ENCODE measurements at regions not wholly inside any gene's neighbourhood (a gene's known extent, or its start where the extent isn't known, plus 50 kb on each side); places are given as distances from the start of the nearest gene placed in this dataset.

DNA sequence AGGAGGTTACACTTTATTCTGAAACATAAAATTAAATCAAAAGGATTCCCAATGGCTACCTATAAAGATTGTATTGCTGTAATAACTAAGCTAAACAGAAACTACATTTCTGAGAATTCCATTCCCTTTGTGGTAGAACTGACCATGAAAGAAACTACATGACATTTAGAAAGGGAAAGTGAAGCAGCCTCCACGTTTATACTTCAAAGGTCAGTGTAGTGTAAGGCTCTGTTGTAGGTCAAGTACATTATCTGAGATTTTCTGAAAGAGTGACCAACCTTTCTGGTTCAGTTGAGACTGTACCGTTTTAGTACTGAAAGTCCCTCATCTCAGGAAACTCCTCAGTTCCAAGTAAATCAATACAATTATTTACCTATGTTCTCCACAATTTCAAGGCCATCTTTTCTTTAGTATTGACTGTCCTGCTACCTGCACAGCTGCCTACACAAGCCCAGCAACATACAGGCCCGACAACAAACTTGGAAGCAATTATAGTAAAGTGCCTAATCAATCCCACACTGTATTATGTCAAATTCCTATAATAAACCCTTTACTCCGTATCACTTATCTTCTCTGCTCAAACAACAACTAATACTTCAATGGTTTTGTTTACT is 343.0 kb downstream of the PLOD2 start:
- DNase-seq, result no peak

DNA sequence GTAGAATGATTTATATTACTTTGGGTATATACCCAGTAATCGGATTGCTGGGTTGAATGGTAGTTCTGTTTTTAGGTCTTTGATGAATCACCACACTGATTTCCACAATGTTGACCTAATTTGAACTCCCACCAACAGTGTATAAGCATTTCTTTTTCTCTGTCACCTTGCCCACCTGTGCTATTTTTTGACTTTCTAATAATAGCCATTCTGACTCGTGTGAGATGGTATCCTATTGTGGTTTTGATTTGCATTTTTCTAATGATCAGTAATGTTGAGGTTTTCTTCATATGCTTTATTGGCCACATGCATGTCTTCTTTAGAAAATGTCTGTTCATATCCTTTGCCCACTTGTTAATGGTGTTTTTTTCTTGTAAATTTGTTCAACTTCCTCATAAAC is 340.8 kb downstream of the PLOD2 start:
- DNase-seq, result no peak

DNA sequence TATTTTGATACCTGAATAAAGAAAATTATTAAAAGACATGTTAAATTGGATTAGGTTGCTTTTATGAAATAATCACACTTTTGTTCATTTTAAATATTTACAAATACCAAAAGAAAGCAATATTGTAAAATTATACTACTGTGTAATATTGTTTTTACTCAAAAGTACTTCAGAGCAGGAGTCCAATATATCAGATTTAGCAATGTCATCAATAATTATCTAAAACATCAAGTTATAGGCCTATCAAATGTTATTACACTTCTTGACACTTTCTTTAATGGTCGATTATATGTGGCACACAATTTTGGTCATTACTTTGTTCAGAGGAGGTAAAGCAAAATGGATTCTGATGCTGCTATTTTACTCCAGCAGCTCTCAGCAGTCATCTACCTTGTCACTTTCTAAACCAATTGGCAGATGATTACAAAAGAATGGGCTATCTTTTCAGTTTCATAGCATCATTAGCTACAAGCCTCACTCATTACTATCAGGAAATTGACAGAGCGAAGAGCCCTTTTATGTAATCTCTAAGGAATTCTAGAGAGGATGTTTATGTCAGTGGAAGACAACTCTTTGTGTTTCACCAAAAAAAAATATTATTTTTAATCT is 318.6 kb downstream of the PLOD2 start:
- no peak for DNase-seq

DNA sequence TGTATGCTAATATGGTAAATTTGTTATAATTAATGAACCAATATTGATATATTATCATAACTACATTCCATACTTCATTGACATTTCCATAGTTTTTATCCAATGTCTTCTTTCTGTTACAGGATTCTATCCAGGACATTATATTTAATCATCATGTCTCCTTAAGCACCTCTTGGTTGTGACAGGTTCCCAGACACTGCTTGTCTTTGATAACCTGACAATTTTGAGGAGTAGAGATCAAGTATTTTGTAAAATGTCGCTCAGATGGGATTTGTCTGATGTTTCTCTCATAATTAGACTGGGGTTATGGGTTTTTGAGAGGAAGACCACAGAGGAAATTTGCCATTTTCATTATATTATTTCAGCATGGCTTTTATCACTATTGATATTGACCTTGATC is 317.4 kb downstream of the PLOD2 start:
- DNase-seq, result no peak

DNA sequence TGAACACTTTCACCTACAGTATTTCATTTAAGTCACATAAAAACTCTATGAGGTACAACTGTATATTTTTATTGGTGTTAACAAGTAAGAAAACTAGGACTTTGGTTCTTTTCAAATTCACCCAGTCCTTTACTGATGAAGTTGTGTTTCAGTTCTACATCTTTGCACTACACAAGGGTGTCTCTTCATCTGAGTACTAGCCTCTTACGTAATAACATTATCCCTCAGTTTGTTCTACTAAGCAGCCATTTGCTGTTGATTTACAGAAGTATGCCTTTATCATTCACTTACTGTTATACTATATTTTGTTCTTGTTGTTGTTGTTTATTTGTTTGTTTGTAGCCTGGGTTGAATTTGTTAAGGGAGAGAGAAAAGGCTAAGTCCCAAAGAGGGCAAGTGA is 311.9 kb downstream of the PLOD2 start:
- DNase-seq, result no peak

DNA sequence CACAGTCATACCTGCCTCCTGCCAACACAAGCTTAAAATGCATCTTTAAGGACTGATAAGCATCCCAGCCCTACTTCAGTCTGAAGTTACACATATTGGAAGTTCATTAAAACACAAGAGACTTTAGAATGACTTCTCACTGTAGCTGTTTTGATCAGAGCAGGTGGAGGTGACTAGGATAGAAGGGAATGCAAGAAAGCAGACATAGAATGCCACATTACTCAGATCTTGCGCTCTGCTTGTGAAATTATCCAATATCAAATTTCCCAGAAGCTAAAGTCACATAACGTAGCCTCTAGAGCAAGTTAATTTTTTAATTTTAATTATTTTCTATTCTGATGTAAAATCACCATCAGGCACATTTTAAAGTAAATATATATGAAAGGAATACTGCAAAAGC is 306.5 kb downstream of the PLOD2 start:
- no peak for DNase-seq

DNA sequence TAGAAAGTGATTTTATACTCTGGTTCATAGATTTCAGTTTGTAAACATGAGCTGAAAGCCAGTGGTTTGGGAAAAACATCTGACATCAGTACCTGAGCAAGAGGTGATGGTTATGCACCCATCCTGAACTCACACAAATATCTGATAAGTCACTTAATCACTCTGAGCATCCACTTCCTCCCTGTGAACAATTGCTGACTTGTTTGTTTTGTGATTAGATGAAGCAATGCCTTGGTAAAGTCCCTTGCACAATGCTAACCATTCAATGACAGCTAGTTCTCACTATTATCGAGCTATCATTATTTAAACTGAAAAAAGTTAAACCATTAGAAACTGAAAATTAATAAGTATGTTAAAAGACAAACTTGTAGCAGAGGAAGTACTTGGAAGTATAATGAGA is 303.0 kb downstream of the PLOD2 start:
- no peak for DNase-seq

DNA sequence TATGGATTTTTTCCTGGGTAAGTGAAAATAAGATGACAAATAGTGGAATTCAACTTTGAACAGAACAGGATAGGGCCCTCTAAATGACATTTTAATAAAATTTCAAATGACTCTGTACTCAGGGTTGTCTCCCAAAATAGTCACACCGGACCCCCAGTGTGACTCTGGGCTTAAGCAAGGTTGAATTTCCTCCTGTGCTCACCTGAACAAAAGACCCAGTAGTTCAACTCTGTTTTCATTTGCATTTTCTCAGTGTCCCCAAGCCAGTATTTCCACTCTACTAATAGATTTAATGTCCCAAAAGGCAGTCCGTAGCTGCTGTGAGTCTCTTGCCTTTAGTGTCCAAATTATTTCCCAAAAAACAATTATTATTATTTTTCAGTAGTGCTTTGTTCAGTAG is 296.6 kb downstream of the PLOD2 start:
- no peak for DNase-seq

DNA sequence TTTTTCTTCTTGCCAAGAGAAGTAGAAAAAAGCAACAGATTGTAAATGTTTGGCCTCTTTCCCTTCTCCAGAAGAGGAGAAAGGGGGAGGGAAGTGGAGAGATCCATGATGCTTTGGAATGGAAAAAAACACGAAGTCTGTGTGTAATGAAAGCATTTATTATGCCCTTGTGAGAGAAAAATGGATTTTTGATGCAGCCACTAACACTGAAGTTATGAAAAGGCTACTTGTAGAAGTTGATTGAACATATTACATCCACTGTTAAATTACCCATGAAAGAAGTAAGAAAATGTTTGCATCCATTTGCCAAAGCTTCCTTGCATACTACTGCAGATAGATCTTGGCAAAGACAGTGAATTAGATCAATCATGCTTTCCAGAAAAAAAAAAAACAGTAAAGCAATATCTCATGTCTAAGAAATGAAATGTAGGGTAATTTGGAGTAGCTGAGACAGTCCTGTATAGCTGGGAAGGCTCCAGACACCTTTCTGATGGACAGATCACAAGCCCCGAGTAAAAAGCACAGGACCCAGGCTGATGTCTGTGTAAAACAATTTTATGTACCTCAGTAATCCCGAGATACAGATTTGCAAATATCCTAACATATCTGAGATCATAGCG is 295.5 kb downstream of the PLOD2 start:
- peak; percentile 75 for DNase-seq

DNA sequence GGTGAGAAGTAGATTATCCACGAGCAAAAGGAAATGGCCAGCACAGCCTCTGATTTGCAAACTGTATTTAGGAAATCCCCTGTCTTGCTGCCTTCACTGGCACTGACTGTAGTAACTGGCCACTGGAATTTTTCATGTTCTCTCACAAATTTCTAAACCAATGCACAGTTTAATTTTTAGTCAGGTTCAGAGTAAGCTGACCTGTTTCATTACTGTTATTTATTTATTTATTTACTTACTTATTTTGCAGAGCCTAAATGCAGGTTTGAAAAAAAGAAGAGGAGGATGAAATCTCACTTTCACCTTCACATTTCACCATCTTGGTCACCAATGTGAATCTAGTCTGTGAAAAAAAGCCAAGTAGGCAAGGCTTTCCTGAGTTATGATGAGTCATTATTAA is 291.0 kb downstream of the PLOD2 start:
- no peak for DNase-seq

DNA sequence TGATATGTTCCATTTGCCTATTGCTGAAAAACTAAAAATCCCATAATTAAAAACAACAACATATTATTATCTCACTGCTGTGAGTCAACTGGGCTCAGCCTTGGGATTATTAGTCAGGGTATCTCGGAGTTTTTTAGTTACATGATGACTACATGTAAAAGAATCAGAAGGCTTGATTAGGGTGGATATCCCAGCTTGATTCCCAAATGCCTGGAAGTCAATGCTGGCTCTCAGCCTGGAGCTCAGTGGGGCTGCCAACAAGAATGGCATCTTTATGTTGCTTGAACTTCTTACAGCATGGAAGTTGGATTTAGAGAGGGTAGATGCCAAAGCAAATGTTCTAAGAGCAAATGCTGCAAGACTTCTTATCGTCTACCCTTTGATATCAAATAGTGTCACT is 278.5 kb downstream of the PLOD2 start:
- DNase-seq, result no peak

DNA sequence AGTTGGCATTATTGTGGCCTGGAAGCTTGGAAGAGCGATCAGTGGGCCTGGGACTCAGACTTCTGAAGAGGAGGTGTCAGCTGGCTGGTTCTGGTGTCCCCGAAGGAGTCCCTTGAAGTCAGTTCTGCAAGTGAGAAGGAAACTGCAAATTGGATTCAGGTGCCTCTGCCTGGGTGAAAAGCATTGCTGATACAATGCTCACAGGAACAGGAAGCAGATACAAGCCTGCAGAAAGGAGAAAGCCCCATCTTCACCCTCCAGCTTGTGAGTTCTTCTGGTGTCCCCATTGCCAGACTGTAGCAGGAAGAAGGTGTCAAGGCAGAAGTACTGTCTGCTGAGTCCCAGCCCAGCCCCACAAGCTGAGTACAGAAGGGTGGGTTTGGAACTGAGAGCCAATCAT is 271.3 kb downstream of the PLOD2 start:
- DNase-seq, result no peak

DNA sequence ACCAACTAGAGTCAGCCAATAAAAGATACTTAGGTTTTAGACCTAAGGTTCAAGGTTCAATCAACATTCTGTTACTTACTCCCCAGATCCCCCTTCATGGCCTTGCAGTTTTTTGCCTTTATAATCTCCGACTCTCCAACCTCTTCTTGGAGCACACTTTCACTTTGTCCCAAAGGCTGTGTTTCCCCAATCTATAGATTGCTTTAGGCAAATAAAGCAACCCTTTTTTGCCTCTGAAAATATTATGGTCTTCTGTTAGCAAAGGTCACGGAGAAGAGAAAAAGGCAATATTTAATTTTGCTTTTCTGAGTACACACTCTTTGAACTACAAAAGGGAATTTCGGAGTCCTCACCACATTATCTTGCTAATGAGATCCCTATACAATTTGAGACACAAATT is 268.1 kb downstream of the PLOD2 start:
- no peak for DNase-seq

DNA sequence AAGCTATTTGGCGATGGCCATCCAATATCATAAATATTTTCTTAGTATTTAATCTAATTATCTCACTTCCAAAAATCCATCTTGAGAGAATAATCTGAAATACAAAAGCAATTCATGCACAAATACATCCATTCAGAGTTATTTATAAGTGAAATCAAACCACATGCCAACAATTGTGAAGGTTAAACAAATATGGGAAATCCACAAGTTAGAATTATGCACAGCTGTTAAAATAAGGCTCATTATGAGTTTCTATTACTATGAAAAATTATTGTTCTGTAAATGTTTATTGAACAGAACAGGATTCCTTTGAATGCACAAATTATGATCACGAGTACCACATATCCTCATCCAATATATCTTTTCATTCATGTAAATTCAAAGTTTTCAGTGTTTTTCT is 267.7 kb downstream of the PLOD2 start:
- DNase-seq, result no peak

DNA sequence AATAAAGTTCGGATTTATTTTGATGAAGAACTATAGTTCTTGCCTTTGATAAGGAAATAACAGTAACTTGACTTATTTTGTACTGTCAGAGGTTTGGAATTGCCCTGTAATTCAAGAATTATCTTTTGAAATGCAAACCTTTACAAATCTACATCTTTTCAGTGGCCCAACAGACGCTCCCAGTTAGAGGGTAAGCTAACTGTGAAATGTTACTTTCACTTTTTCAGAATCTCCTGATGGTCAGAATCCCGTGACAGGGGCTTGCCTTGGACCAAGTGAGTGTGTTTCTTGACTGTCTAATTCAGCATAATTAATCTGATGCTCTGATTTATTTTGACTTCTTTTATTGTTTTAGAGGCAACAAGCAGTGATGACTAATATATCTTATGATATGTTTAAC is 262.5 kb downstream of the PLOD2 start:
- DNase-seq, result no peak

DNA sequence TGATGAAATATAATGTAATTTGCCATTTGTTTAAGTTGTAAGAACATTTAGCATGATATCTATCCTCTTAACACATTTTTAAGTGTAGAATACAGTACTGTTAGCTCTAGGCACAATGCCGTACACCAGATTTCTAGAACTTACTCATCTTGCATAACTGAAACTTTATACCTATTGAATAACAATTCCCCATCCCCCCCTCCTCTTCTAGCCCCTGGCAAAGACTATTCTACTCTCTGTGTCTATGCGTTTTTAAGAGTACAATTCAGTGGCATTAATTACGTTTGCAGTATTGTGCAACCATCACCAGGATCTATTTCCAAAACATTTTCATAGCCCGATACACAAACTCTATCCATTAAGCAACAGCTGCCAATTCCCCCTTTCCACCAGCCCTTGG is 261.7 kb downstream of the PLOD2 start:
- no peak for DNase-seq

DNA sequence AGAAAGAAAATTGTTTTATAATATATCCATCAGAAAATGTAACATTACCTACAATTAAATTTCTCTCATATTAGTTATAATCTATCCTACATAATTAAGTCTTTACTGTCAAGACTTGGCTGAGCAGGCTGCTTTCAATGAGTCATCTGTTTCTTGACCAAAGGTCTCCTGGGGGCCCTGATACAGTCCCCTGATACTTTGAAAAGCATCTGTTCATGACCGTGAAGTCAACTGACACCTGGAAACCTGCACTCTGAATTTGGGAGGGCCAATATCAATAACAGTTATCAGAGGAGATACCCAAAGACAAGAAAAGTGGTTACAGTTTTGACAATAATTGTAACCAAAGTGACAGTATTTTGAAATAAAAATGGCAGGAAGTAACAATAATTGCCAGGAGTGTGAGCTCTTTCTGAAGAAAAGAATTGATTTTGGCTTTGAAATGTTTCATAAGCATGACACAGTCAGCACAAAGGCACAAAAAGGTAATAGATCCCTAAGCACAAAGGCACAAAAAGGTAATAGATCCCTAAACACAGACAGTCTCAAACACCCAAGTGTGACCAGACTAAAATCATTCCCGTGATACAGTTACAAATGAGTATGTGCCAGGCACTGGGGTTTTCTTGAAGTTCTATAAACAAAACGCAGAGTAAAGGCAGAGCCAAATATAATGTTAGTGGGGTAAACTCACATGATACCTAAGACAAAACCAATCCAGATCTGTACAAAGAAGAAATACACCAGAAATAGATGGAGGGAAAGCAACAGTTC is 260.7 kb downstream of the PLOD2 start:
- no peak for DNase-seq

DNA sequence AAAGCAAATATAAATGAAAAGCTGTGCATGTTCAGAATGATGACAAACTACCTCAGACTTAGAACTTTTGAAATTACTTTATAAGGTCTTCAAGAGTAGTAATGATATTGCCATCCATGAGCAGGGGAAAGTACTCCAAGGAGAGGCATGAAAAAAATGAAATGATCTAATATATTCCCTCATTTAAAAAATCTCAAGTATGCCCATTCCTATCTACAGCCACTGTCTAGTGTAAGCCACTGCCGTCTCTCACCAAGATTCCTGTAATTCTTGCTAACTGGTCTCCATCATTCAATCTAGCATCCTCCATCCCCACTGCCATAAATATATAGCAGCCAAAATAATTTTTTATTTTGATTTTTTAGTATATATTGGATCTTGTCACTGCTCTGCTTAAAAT is 258.8 kb downstream of the PLOD2 start:
- DNase-seq, result no peak

DNA sequence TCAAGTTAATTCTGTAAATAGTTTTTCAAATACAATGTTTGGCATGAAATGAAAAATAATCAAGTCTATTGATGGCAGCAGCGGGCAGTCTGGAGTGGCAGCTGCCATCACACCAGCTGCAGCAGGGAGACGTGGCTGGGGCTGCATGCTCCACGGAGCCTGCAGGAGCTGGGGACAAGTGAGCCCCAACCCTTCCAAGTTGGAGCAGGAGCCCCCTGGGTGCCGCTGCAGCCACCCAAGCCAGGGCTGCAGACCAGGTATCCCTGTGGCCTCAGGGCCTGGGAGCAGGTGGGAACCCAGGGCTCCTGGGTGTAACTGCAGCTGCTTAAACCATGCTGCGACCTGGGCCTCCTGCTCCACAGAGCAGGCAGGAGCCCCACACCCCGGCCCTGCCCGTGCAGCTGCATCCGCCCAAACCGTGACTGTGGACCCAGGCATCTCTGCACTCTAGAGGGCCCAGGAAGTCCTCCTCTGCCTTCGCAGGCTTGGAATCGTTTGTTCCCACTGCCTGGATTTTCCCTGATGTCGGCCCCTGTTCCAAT is 257.4 kb downstream of the PLOD2 start:
- no peak for DNase-seq

DNA sequence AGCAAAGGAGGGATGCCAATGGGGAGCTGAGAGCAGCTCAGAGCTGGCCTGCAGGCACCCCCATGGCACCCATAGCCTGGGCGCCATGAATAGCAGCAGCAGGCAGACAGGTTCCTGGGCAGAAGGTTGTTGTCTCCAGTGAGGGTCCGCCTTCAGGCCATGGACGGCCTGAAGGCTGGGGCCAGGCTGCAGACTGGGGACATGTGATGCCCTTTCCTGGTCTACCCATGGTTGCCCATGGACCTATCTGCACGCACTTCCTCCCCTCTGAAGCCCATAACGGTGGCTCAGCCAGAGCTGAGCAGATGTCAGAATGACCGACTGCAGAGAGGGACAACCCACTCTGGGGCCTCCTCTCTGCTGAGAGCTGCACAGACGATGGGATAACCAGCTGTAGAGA is 256.8 kb downstream of the PLOD2 start:
- DNase-seq, result no peak

DNA sequence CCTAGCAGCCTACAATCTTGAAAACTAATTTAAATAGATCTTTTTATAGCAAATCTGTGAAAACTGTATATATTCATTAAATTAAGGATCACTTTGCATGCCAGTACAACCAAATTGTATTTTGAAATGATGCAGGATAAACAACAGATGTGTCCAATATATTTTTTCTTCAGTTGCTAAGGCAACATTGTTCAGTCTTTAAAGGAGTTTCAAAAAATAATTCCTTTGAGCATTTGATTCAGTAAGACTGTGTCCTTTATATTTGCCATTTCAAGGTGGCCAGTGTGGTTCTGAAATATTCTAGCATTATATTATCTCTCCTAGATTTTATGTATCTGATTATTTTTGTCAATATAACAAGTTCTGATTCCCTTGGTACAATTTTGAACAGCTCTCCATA is 254.7 kb downstream of the PLOD2 start:
- peak; percentile 16 for DNase-seq

DNA sequence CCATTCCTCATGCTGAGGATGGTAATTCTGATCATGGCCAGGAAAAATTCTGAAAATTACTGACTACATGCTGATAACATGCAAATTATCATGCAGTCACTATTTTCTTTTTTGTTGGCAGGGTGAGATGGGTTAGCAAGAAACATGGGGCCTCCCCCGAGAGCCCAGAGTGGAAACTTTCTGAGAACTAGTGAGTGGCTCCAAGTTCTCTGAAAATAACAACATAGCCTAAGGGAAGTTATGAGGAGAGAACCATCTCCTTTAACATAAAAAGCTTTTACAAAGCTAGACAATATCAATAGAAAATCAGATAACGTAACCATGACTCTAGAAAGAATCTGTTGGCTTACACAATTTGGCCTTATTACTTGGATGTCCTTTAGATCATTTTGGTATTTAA is 254.2 kb downstream of the PLOD2 start:
- DNase-seq, result peak; percentile 80

DNA sequence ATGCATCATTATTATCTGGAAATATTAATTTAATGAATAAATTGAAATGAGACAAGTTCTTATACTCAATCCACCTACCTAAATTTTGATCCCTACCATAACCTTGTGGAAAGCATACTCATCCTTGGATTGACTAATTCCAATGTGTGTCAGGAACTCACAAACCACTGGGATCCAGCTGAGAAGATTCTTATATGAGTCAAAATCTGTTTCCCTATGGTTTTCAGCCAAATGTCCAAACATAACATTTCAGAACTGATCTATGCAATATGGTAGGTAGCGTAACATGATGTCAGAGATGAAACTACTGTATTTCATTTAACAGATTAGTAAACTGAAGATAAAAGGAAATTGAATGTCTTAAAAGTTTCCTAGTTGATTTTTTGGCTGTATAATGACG is 250.0 kb downstream of the PLOD2 start:
- DNase-seq, result no peak

Data from muscle of arm (tissue), 1 donor.